SKM-1 (cell line): ENCODE measurements at regions not wholly inside any gene's neighbourhood (a gene's known extent, or its start where the extent isn't known, plus 50 kb on each side); places are given as distances from the start of the nearest gene placed in this dataset.
"Not testable (repeated sequence)": the region's sequence is repeated elsewhere in the genome, so short reads cannot be mapped to it uniquely, and the experiment has no call there.

Source experiments
- DNase-seq: peaks from one replicate; lab custom pipeline; 2025; ENCODE audit not compliant: unreplicated experiment; lab: John Stamatoyannopoulos, UW

- DNase-seq, result no peak
These were observed 1469.5 kb upstream of the CELF2 start for GRCh38 chr10:9547936-9548904.

DNA sequence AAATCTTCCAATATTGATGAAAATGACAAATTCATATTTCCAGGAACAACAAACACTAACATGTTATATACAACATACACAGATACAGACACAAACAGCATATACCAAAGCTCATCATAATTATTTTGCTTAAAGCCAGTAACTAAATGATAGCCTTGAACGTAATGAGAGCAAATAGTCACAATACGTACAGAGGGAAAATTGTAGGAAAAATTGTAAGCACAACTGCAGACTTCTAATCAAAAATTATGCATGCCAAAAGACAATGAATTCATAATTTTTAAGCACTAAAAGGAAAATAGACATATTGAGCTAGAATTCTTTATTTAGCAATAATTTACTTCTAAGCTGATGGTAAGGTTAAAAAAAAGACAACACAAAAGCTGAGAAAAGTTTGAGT, 1466.9 kb upstream of the CELF2 start:
- no peak for DNase-seq

GRCh38 chr10:9554321-9554720, 1463.4 kb upstream of the CELF2 start:
- DNase-seq, result no peak

- DNase-seq, result no peak
These were observed 1456.7 kb upstream of the CELF2 start for GRCh38 chr10:9560976-9561375.

DNA sequence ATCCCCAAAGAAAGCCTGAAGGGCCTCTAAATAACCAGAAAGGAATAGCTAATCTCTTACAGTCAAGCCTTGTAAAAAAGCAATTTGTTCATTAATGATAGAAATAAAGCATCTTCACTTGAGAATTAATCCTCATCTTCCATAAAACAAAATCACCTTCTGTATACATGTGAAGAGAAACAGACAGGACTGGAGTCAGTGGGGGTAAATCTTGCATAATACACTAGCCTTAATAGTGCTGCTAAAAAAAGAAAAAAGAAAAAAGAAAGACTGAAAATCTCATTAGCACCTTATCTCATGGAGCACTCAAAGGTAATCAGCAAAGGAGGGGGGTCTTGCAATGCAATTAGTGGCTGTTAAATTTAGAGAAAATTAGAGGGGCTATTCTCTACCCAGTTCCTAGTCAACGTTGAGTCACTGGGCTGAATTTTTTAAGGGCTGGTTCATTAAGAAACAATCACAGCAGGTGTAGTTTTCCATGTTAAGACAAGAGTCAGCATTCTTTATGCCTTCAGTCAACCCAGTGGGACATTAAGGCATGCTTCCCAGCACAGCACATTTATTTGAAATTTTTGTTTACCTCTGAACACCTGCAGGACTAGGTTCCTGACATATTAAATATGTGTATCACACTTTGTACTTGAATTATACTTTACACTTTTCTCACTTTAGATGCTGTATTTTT, 1455.7 kb upstream of the CELF2 start:
- DNase-seq, result no peak

GRCh38 chr10:9577746-9578145, 1439.9 kb upstream of the CELF2 start:
- no peak for DNase-seq

- no peak for DNase-seq
These were observed 1438.5 kb upstream of the CELF2 start for GRCh38 chr10:9579110-9579705.

DNA sequence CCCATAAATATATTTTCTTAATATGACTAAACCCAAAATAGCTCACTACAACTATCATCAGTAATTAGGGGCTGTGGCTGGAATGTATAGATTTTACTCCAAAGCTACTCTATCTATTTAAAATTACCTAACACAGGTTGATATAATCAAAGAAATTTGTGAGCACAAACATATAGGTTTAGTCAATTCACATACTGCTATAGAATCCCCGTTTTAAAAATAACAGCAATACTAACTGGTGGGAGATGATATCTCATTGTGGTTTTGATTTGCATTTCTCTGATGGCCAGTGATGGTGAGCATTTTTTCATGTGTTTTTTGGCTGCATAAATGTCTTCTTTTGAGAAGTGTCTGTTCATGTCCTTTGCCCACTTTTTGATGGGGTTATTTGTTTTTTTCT, 1434.9 kb upstream of the CELF2 start:
- DNase-seq, result not testable (repeated sequence)

GRCh38 chr10:9596368-9596920, 1421.2 kb upstream of the CELF2 start:
- DNase-seq, result no peak

GRCh38 chr10:9602998-9603397, 1414.7 kb upstream of the CELF2 start:
- no peak for DNase-seq

GRCh38 chr10:9603972-9604371, 1413.7 kb upstream of the CELF2 start:
- no peak for DNase-seq

- DNase-seq, result no peak
These were observed 1412.4 kb upstream of the CELF2 start for GRCh38 chr10:9605231-9605630.

- no peak for DNase-seq
These were observed 1409.1 kb upstream of the CELF2 start for GRCh38 chr10:9608602-9609001.

GRCh38 chr10:9613338-9614075, 1404.2 kb upstream of the CELF2 start:
- DNase-seq, result no peak

DNA sequence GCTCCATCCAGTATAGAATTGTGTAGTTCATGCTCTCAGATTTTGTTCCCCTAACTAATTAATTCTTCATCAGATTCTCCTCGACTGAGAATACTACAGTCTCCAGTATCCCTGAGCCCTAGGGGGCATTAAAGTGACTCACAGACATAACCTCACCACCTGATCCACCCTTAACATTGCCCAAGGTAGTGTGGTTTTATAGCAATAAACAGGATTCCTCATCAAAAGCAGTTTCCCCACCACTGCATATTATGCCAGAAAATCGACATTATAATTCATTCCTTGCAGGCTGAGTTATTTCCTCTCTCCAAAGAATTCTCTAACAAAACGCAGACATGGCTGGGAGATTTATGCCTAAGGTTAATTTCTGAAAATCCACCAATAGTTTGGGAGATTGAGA, 1402.5 kb upstream of the CELF2 start:
- no peak for DNase-seq

DNA sequence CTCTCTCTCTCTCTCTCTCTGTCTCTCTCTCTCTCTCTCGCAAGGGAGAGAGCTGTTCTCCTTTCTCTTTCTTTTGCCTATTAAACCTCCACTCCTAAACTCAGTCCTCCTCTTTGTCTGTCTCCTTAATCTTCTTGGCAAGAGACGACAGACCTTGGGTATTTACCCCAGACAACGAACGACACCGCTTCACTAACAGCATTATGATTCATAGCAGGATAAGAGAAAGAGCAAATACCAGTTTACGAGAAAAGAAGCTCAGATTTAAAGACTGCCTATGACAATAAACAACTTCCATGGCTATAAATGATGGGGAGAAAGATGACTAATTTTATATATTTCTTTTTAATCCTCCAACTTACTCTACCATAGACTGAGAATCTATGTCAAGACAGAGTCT, 1396.5 kb upstream of the CELF2 start:
- no peak for DNase-seq

DNA sequence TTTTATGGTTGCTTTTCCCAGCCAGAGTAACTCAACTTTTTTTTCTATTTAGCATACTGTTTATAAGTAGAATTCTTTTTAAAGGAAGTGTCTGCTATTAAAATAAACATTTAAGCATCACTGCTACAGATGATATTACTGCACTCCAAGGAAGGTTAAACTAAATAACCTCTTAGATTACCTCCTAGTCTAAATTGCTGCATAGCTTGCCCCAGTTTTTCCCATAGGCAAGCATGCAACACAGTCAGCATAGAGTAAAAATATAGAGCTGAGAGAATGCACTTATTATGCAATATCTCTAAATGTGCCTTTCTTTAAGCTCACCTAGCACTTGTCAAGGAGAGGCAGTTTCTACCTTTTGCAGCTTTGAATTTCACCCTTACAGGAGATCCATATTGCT, 1392.4 kb upstream of the CELF2 start:
- DNase-seq, result no peak

DNA sequence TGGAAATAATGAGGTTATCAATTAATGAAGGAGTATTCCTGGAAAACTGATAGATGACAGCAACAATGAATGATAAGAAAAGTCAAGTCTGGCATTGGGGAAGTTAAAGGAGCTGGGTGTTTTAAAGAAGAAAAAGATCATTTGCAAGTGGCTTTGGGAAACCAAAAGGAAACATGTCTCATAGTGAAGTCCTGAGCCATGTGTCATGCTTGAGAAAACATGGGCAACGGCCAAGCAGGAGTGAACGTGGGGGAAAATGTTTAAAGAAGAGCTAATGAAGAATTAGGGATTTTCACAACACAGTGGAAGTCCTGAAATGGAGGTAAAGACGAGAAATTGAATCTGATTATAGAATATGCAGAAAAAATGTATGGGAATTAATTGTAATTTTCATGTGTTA, 1383.2 kb upstream of the CELF2 start:
- DNase-seq, result no peak

DNA sequence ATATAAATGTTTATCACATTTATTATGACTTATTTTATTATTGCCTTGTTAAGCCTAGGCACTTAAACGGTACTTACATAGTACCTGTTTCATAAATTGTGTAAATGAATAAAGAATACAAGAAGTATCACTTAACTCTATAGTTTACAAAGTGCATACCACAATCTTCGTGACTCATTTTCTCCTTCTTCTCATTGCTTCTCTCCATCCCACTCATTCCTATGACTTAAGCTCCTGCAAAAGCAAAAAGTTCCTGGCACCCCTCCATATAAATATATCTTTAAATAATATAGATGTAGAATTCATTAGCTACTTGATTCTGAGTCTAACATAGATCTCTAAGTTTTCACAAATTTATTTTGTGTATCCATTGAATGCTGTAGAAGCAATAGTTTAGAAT, 1382.0 kb upstream of the CELF2 start:
- no peak for DNase-seq

DNA sequence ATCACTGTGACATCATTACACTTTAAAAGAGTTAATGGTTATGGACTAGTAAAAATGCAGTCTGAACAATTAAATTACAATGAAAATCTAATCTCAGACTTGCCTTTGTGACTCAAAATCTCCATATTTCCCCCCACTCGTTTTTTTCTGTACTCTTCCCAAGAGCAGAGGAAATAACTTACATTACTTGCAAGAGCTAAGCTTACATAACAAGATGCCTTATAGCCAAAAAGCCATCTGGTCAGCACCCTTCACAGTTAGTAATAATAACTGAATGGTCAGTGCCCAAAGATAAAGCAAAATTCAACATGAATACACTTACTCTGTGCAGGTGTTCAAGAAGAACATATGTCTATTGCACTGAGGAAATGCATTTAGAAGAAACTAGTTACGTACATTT, 1381.5 kb upstream of the CELF2 start:
- DNase-seq, result no peak

- no peak for DNase-seq
These were observed 1373.9 kb upstream of the CELF2 start for GRCh38 chr10:9643782-9644181.
